ENCODE measurements at regions not wholly inside any gene's neighbourhood (a gene's known extent, or its start where the extent isn't known, plus 50 kb on each side); places are given as distances from the start of the nearest gene placed in this dataset.

GRCh38 chr13:22726726-22727125 lies 454.1 kb upstream of the SGCG start:
- Histone ChIP-seq H3K4me3 (ENCODE audit: low read depth, low read length) (no peak overlapping the region), H3K27me3 (ENCODE audit: control insufficient read depth, insufficient read depth, low read length) (no peaks in the 10 kb centered on the region), H3K36me3 (ENCODE audit: control insufficient read depth, insufficient read depth, low read length) (no peaks in the 10 kb centered on the region)
- CTCF ChIA-PET: no interaction called here
- DNase-seq (ENCODE audit: low read depth): no peak
- TF ChIP-seq CTCF (IDR thresholded peaks at IDR 0.05; ENCODE audit: insufficient read depth, low read depth, low read length): no peak
- POLR2A ChIA-PET: no interaction called here

- CTCF ChIA-PET: no interaction called here
- POLR2A ChIA-PET: no interaction called here
- Histone ChIP-seq H3K36me3 (ENCODE audit: control insufficient read depth, insufficient read depth, low read length) (no peaks in the 10 kb centered on the region), H3K27me3 (ENCODE audit: control insufficient read depth, insufficient read depth, low read length) (no peaks in the 10 kb centered on the region), H3K4me3 (ENCODE audit: low read depth, low read length) (no peak overlapping the region)
- DNase-seq (ENCODE audit: low read depth): no peak
- no peak for TF ChIP-seq CTCF (IDR thresholded peaks at IDR 0.05; ENCODE audit: insufficient read depth, low read depth, low read length)
Observed at GRCh38 chr13:22735011-22735995, 445.5 kb upstream of the SGCG start.

- Histone ChIP-seq H3K4me3 (ENCODE audit: low read depth, low read length) (no peak overlapping the region), H3K36me3 (ENCODE audit: control insufficient read depth, insufficient read depth, low read length) (no peaks in the 10 kb centered on the region), H3K27me3 (ENCODE audit: control insufficient read depth, insufficient read depth, low read length) (no peaks in the 10 kb centered on the region)
- no peak for TF ChIP-seq CTCF (IDR thresholded peaks at IDR 0.05; ENCODE audit: insufficient read depth, low read depth, low read length)
- CTCF ChIA-PET: no interaction called here
- POLR2A ChIA-PET: no interaction called here
- no peak for DNase-seq (ENCODE audit: low read depth)
Observed at GRCh38 chr13:22736084-22736767, 444.6 kb upstream of the SGCG start.

- Histone ChIP-seq H3K27me3 (ENCODE audit: control insufficient read depth, insufficient read depth, low read length) (no peaks in the 10 kb centered on the region), H3K36me3 (ENCODE audit: control insufficient read depth, insufficient read depth, low read length) (no peaks in the 10 kb centered on the region), H3K4me3 (ENCODE audit: low read depth, low read length) (no peak overlapping the region)
- TF ChIP-seq CTCF (IDR thresholded peaks at IDR 0.05; ENCODE audit: insufficient read depth, low read depth, low read length): no peak
- ChIA-PET CTCF (no interaction called here), POLR2A (no interaction called here)
- DNase-seq (ENCODE audit: low read depth): no peak
Observed at GRCh38 chr13:22736768-22737092, 444.0 kb upstream of the SGCG start.

- H3K27me3 ChIP-seq (ENCODE audit: control insufficient read depth, insufficient read depth, low read length): no peaks in the 10 kb centered on the region
- no peak for DNase-seq (ENCODE audit: low read depth)
- CTCF ChIA-PET: no interaction called here
- no peaks in the 10 kb centered on the region for H3K36me3 ChIP-seq (ENCODE audit: control insufficient read depth, insufficient read depth, low read length)
- no peak overlapping the region for H3K4me3 ChIP-seq (ENCODE audit: low read depth, low read length)
- TF ChIP-seq CTCF (IDR thresholded peaks at IDR 0.05; ENCODE audit: insufficient read depth, low read depth, low read length): no peak
- POLR2A ChIA-PET: no interaction called here
Observed at GRCh38 chr13:22738357-22738756, 442.4 kb upstream of the SGCG start.

Measured in BJ (cell line).